ENCODE measurements at regions not wholly inside any gene's neighbourhood (a gene's known extent, or its start where the extent isn't known, plus 50 kb on each side); places are given as distances from the start of the nearest gene placed in this dataset.

- no peaks in the 10 kb centered on the region for H3K9me3 ChIP-seq
- intact Hi-C loops (cut with DNase I): no loop called here
- H3K36me3 ChIP-seq: no peaks in the 10 kb centered on the region
- WGBS, 2 donors: 68 to 88% methylated on average over 2 of the region's 2 CpGs
- no peaks in the 10 kb centered on the region for H3K4me1 ChIP-seq
- TF ChIP-seq CTCF (IDR thresholded peaks at IDR 0.05): no peak
- no peak overlapping the region for H3K4me3 ChIP-seq
- ATAC-seq (no peak), DNase-seq (no peak), FAIRE-seq (no peak)
- no peaks in the 10 kb centered on the region for H3K27me3 ChIP-seq
- no peak overlapping the region for H3K27ac ChIP-seq
Observed at GRCh38 chr1:232859216-232859615, 54.0 kb downstream of the MAP10 start.

- H3K27ac ChIP-seq: no peak overlapping the region
- WGBS, 2 donors: 82 to 84% methylated on average over 4 of the region's 4 CpGs
- no peak for FAIRE-seq
Observed at GRCh38 chr1:232861107-232861506, 55.9 kb downstream of the MAP10 start.

GRCh38 chr1:232863544-232864275 lies 58.5 kb downstream of the MAP10 start:
- Histone ChIP-seq H3K4me1 (no peaks in the 10 kb centered on the region), H3K4me3 (no peak overlapping the region), H3K36me3 (no peaks in the 10 kb centered on the region), H3K27me3 (no peaks in the 10 kb centered on the region), H3K9me3 (no peaks in the 10 kb centered on the region), H3K27ac (no peak overlapping the region)
- FAIRE-seq (no peak), ATAC-seq (no peak), DNase-seq (no peak)
- intact Hi-C loops (cut with DNase I): no loop called here
- TF ChIP-seq CTCF (IDR thresholded peaks at IDR 0.05): no peak
- WGBS, 2 donors: 82 to 87% methylated on average over 10 of the region's 10 CpGs

More at GRCh38 chr1:232861107-232861506, 55.9 kb downstream of the MAP10 start:
- no peak for TF ChIP-seq CTCF (IDR thresholded peaks at IDR 0.05)
- H3K36me3 ChIP-seq: no peaks in the 10 kb centered on the region
- H3K4me3 ChIP-seq: no peak overlapping the region
- DNase-seq: no peak
- no peak for ATAC-seq
- intact Hi-C loops (cut with DNase I): no loop called here
- no peaks in the 10 kb centered on the region for H3K27me3 ChIP-seq
- H3K4me1 ChIP-seq: no peaks in the 10 kb centered on the region
- no peaks in the 10 kb centered on the region for H3K9me3 ChIP-seq

- ATAC-seq (no peak), FAIRE-seq (no peak), DNase-seq (no peak)
- Histone ChIP-seq H3K27me3 (no peaks in the 10 kb centered on the region), H3K4me1 (no peaks in the 10 kb centered on the region), H3K36me3 (no peaks in the 10 kb centered on the region), H3K4me3 (no peak overlapping the region), H3K9me3 (no peaks in the 10 kb centered on the region), H3K27ac (no peak overlapping the region)
- no peak for TF ChIP-seq CTCF (IDR thresholded peaks at IDR 0.05)
- WGBS, 2 donors: 70 to 76% methylated on average over 9 of the region's 9 CpGs
- intact Hi-C loops (cut with DNase I): no loop called here
Observed at GRCh38 chr1:232865102-232865931, 60.1 kb downstream of the MAP10 start.
